OCI-LY3 (cell line): ENCODE measurements at regions not wholly inside any gene's neighbourhood (a gene's known extent, or its start where the extent isn't known, plus 50 kb on each side); places are given as distances from the start of the nearest gene placed in this dataset.

Experiments used
- H2AFZ ChIP-seq: fragments of 200-600, 300-600 bp; shearing (Covaris generic); 2 replicates; pipeline ENCODE4 v1.6.0; 2014; ENCODE audit warnings: antibody characterized with exemption, low read depth, low read length
- H3K27ac ChIP-seq: fragments of 200-600, 300-600 bp; sonication (generic); 2 replicates; pipeline ENCODE4 v1.5.1; 2014; ENCODE audit warnings: mild to moderate bottlenecking, low read length, moderate library complexity, mixed read lengths
- H3K27me3 ChIP-seq: fragments of 200-600, 300-600 bp; sonication (generic); 2 replicates; pipeline ENCODE4 v1.6.1; 2014; ENCODE audit warnings: low read depth, low read length, mixed read lengths
- H3K36me3 ChIP-seq: fragments of 200-600, 300-600 bp; sonication (generic); replicated peaks from 2 replicates; pipeline ENCODE3; 2014; ENCODE audit warnings: low read depth, low read length, mixed read lengths
- H3K4me1 ChIP-seq: fragments of 300-600, 200-600 bp; sonication (generic); 2 replicates; pipeline ENCODE4 v1.6.1; 2014; ENCODE audit warnings: low read length, mixed read lengths
- H3K4me2 ChIP-seq: fragments of 200-600, 300-600 bp; sonication (generic); 2 replicates; pipeline ENCODE4 v1.6.1; 2014; ENCODE audit warnings: low read length, mixed read lengths
- H3K4me3 ChIP-seq: fragments of 300-600, 200-600 bp; sonication (generic); 2 replicates; pipeline ENCODE4 v1.5.1; 2014; ENCODE audit warnings: antibody characterized with exemption, mild to moderate bottlenecking, low read length, moderate library complexity
- H3K79me2 ChIP-seq: fragments of 300-600, 200-600 bp; shearing (Covaris generic); 2 replicates; pipeline ENCODE4 v1.6.1; 2014; ENCODE audit warnings: mild to moderate bottlenecking, low read length, mixed read lengths
- H3K9ac ChIP-seq: fragments of 300-600, 200-600 bp; shearing (Covaris generic); 2 replicates; pipeline ENCODE4 v1.6.0; 2014; ENCODE audit warnings: mild to moderate bottlenecking, low read length, moderate library complexity
- H3K9me3 ChIP-seq: fragments of 200-600, 300-600 bp; shearing (Covaris generic); 2 replicates; pipeline ENCODE4 v1.6.1; 2014; ENCODE audit warnings: low read length, mixed read lengths; ENCODE audit not compliant: insufficient read depth
- H4K20me1 ChIP-seq: fragments of 200-600, 300-600 bp; sonication (generic); 2 replicates; pipeline ENCODE4 v1.6.1; 2016; ENCODE audit warnings: low read length, mixed read lengths; ENCODE audit not compliant: insufficient read depth
- CTCF ChIP-seq: fragments of 200-600, 300-600 bp; sonication (generic); IDR thresholded peaks from 2 replicates; pipeline ENCODE4 v1.5.1; 2014; ENCODE audit warnings: antibody characterized with exemption, low read length, low read depth
- EZH2phosphoT487 ChIP-seq: fragments of 200-600 bp; shearing (Covaris generic); IDR thresholded peaks from 2 replicates; pipeline ENCODE4 v1.6.1; 2018; ENCODE audit warnings: antibody characterized with exemption, mixed run types, low read depth

GRCh38 chr22:25508761-25509321 lies 55.6 kb upstream of the GRK3 start:
- peaks cover 4% of the 10 kb centered on the region for H3K36me3 ChIP-seq
- H3K27me3 ChIP-seq: no peaks in the 10 kb centered on the region
- TF ChIP-seq EZH2phosphoT487 (no peak), CTCF (no peak)
- H3K9me3 ChIP-seq: no peaks in the 10 kb centered on the region
- H2AFZ ChIP-seq: no peak overlapping the region
- no peak overlapping the region for H3K4me3 ChIP-seq
- H3K4me1 ChIP-seq: no peaks in the 10 kb centered on the region
- no peak overlapping the region for H3K9ac ChIP-seq
- no peak overlapping the region for H3K4me2 ChIP-seq
- no peaks in the 10 kb centered on the region for H4K20me1 ChIP-seq
- H3K27ac ChIP-seq: no peak overlapping the region
- no peaks in the 10 kb centered on the region for H3K79me2 ChIP-seq

- H3K4me1 ChIP-seq: no peaks in the 10 kb centered on the region
- TF ChIP-seq CTCF: no peak
- no peak for TF ChIP-seq EZH2phosphoT487
- no peaks in the 10 kb centered on the region for H3K79me2 ChIP-seq
- H3K4me3 ChIP-seq: no peak overlapping the region
- no peak overlapping the region for H3K27ac ChIP-seq
- H3K27me3 ChIP-seq: no peaks in the 10 kb centered on the region
- H2AFZ ChIP-seq: no peak overlapping the region
- H4K20me1 ChIP-seq: no peaks in the 10 kb centered on the region
- H3K36me3 ChIP-seq: peaks cover 4% of the 10 kb centered on the region
- no peak overlapping the region for H3K4me2 ChIP-seq
- H3K9ac ChIP-seq: no peak overlapping the region
- H3K9me3 ChIP-seq: no peaks in the 10 kb centered on the region
Measured at GRCh38 chr22:25509374-25509791, 55.1 kb upstream of the GRK3 start.

- no peaks in the 10 kb centered on the region for H3K79me2 ChIP-seq
Measured at GRCh38 chr22:25510876-25511275, 53.6 kb upstream of the GRK3 start.

GRCh38 chr22:25511725-25512124 lies 52.8 kb upstream of the GRK3 start:
- H3K4me2 ChIP-seq: no peak overlapping the region
- H3K27me3 ChIP-seq: no peaks in the 10 kb centered on the region
- TF ChIP-seq EZH2phosphoT487: no peak
- no peak for TF ChIP-seq CTCF
- no peaks in the 10 kb centered on the region for H4K20me1 ChIP-seq
- no peak overlapping the region for H2AFZ ChIP-seq
- H3K9ac ChIP-seq: no peak overlapping the region
- no peak overlapping the region for H3K4me3 ChIP-seq
- no peak overlapping the region for H3K27ac ChIP-seq
- H3K4me1 ChIP-seq: no peaks in the 10 kb centered on the region
- H3K79me2 ChIP-seq: no peaks in the 10 kb centered on the region
- no peaks in the 10 kb centered on the region for H3K9me3 ChIP-seq
- peaks cover 4% of the 10 kb centered on the region for H3K36me3 ChIP-seq

More at GRCh38 chr22:25510876-25511275, 53.6 kb upstream of the GRK3 start:
- no peak overlapping the region for H3K4me3 ChIP-seq
- no peak for TF ChIP-seq EZH2phosphoT487
- no peak for TF ChIP-seq CTCF
- H2AFZ ChIP-seq: no peak overlapping the region
- no peaks in the 10 kb centered on the region for H3K4me1 ChIP-seq
- no peaks in the 10 kb centered on the region for H3K27me3 ChIP-seq
- H3K36me3 ChIP-seq: peaks cover 4% of the 10 kb centered on the region
- H3K4me2 ChIP-seq: no peak overlapping the region
- no peaks in the 10 kb centered on the region for H4K20me1 ChIP-seq
- H3K9me3 ChIP-seq: no peaks in the 10 kb centered on the region
- H3K9ac ChIP-seq: no peak overlapping the region
- no peak overlapping the region for H3K27ac ChIP-seq
